ENCODE measurements at regions not wholly inside any gene's neighbourhood (a gene's known extent, or its start where the extent isn't known, plus 50 kb on each side); places are given as distances from the start of the nearest gene placed in this dataset.
"Not testable (repeated sequence)": the region's sequence is repeated elsewhere in the genome, so short reads cannot be mapped to it uniquely, and the experiment has no call there.

DNA sequence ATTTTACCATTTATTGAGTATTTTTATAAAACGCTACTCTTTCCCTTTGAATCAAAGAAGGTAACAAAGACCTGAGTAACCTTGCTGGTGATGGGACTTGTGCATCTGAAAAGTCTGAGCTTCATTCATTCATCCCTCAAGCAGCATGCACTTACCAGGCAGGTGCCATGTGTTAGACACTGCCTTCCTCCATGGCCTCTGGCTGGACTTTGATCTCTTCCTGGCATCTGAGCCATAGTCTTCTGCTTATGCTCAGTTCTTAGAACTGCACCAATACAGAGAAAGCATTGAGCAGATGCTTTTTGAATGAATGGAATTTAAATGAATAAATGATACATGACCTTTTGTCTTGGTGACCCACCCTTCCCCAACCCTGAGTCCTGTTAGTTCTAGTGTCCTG lies 251.4 kb upstream of the COPS8 start:
- no peak for DNase-seq

DNA sequence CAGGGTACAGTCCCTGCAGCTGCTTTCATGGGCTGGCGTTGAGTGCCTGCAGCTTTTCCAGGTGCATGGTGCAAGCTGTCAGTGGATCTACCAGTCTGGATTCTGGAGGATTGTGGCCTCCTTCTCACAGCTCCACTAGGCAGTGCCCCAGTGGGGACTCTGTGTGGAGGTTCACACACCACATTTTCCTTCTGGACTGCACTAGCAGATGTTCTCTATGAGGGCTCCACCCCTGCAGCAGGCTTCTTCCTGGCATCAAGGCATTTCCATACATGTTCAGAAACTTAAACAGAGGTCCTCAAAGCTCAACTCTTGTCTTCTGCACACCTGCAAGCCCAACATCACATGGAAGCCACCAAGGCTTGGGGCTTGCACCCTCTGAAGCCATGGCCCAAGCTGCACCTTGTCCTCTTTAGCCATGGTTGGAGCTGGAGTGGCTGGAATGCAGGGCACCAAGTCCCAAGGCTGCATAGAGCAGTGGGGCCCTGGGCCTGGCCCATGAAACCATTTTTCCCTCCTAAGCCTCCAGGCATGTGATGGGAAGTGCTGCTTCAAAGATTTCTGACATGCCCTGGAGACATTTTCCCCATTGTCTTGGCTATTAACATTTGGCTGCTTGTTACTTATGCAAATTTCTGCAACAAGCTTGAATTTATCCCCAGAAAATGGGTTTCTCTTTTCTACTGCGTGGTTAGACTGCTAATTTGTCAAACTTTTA lies 250.2 kb upstream of the COPS8 start:
- DNase-seq, result no peak

DNA sequence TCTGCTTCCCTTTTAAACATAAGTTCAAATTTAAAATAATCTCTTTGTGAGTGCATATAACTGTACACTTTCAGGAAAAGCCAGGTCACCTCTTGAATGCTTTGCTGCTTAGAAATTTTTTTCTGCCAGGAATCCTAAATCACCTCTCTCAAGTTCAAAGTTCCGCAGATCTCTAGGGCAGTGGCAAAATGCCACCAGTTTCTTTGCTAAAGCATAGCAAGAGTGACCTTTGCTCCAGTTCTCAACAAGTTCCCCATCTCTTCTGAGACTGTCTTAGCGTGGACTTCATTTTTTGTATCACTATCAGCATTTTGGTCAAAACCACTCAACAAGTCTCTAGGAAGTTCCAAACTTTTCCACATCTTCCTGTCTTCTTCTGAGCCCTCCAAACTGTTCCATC lies 249.7 kb upstream of the COPS8 start:
- not testable (repeated sequence) for DNase-seq

DNA sequence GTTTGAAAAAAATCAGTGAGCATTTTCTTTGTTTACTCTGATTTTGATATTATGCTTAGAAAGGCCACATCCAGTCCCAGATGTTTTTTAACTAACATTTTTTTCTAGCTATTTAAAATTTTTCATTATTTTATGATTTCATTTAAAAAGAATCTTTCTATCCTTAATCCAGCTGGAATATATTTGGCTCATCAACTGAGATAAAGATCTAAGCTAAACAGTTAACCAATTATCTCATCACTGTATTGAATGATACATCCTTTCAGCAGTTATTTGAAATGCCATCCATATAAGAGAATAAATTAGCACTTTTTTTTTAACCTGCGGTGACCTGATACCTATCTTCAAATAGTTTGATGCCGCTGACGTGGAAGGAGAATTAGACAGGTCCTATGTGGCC lies 245.5 kb upstream of the COPS8 start:
- no peak for DNase-seq

DNA sequence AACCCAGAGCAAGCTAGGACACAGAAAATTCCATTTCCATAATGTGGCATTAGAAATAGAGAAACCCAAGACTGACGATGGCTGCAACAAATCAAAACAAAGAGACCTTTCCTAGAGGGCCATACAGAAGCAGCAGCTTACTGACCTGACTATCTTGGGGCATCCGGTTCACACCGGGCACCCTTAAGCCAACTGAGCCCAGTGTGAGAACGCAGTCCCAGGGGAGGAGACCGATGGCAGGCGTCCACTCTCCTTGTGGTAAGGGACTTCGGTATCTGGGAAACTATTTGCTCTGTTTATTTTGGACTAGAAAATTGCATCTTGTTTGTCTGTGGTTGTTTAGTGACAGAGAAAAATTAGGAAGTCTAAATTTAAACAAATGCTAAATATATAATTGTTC lies 244.8 kb upstream of the COPS8 start:
- no peak for DNase-seq

DNA sequence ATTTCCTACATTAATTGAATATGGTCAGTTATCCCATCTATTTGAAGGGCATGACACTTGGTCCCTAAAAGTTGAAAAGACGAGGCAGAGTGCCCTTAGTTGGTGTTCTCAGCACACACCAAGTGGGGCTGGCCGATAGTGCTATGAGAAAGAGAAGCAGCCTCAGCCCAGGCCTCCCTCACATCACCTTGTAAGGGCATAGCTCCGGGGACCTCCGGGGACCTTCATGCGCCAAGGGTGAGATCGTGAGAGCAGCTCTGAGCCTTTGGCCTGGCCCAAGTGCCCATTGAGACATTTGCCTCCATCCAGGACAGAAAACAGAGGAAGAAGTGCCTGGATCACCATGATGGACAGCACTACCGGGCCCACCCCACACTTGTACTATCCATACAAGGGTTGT lies 244.3 kb upstream of the COPS8 start:
- DNase-seq, result no peak

DNA sequence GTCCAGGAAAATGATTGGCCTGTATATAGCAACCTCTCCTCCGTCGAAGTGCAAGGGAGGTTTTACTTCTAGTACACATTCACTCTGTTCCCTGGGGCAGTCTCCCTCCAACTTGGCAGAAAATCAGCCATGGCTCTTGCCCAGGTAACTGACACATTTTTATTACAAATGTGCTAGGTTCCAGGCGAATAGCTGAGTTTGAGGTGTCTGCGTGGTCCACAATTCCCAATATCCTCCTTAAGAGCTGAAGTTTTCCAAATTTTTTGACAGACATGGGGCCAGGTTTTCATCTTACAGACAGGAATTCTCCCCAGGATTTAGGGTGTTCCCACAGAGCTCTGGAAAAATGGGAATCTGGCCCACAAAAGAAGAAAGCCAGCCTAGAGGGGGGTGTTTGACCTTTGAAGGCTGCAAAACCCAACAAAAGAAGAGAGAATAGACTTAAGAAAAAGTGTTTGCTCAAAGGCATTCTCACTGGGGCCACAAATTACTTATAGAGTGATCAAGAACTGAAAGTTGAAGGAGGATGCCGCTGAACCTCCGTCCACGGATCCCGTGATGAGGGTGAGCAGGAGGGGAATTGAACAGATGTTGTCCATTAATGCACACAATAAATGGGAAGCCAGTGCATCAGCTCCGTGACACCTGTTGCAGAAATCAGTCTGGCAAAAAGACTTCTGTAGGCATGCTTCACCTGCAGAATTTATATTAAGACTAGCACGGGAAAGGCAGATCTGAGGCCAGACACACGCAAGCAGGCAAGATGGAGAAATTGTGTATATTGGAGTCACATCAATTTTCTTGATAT lies 242.3 kb upstream of the COPS8 start:
- DNase-seq, result no peak

DNA sequence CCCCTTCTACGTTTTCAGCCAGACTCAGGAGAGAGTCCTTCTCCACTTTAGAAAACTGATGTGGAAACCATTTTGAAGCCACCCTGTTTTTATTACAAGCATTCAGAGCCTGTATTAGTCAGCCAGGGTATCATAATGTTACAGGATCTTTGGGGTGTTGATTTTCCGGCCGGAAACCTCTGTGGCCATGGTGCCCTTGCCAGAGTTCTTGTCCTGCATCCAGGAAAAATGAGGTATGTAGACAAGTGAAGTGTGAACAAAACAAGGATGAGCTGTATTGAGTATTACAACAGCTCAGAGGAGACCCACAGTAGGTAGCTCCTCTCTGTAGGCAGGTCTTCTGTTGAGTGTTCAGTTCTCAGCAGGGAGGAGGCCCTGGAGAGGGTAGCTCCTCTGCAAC lies 241.0 kb upstream of the COPS8 start:
- no peak for DNase-seq

DNA sequence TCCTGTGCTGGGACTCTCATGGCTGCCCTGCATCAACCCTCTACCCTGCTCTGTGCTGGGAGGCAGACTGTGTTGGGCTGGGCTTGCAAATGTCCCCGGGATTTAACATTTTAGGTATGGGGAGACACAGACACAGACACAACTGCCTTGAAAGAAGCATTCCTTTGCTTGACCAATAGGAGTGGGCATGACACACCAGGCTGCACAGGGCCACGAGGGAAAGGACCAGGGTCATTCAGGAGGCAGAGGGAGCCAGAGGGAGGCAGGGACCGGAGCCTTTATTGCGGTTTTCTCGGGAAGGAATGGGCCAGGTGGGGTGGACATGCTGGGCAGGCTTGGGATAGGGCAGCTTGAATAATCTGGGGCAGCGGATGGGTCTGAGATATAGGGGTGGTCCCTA lies 238.7 kb upstream of the COPS8 start:
- no peak for DNase-seq

DNA sequence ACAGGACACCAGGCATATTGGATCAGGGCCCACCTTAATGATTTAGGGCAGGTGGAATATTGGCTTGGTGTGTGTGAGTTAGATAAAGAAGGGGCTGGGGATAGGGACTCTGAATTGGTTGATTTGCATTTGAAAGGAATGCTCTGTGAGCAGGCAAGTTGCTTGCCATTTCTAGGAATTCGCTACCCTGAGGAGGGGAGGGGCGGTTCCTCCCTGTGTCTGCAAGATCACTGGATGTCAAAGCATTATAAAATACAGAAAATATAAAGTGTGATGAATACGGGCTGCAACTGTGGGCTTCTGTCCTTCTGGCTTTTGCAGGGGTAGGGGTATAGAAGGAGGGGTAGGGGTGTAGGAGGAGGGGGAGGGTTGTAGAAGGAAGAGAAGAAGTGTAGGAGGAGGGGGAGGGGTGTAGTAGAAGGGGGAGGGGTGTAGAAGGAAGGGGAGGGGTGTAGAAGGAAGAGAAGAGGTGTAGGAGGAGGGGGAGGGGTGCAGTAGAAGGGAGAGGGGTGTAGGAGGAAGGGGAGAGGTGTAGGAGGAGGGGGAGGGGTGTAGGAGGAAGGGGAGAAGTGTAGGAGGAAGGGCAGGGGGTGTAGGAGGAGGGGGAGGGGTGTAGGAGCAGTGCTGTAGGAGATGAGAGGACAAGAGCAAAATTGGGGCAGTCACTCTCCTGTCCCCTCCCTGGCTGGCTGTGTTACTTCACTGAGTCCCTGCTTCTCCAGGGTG lies 238.0 kb upstream of the COPS8 start:
- no peak for DNase-seq

DNA sequence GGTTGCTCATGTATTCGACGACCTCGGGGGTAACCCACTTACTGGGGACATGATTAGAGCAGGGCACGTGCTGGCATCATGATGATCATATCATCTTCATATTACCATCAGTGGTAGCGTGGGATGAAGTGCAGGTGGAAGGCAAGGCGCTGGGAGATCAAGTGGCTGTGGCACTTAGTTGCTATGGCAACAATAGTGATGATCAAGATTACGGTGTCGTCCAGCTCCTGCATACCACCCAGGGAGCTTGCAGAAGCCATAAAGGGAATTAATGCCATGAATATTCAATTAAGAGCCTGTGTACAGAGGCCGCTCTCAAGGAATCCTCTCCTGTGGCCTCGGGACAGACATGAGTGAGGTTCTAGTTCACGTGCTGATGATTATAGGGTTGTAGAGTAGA lies 237.2 kb upstream of the COPS8 start:
- no peak for DNase-seq

DNA sequence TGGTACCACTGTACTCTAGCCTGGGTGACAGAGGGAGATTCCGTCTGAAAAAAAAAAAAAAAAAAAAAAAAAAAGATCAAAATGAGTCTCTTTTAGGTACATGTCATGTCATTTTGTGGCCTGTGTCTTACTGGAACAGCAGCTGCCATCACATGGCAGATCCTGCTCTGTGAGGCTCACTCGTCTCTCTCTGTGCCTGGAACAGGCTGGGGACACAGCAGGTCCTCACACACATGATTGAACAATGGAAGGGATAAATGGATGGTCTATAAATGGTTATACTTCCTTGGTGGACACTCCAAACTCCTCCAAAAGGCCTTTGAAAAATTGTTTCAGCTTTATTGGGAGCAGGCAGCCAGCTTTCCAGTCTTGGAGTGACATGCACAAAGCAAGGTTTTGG lies 236.2 kb upstream of the COPS8 start:
- no peak for DNase-seq

DNA sequence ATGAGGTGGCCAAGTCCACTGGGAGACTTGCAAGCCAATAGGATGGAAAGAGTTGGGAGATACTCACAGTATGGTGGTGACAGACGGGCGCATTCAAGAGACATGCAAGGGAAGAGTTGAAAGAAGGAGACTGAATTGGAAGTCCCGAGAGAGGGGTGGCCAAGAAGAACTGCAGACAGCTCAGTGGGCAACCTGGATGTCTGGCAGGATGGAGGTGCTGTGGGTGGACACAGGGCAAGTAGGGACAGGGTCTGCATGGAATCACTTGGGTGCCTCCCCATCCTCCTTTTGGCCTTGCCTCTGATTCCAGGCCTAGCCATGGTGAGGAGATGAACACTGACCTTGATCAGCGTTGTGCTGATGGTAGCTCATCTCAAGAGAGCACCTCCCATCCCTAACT lies 235.7 kb upstream of the COPS8 start:
- no peak for DNase-seq

DNA sequence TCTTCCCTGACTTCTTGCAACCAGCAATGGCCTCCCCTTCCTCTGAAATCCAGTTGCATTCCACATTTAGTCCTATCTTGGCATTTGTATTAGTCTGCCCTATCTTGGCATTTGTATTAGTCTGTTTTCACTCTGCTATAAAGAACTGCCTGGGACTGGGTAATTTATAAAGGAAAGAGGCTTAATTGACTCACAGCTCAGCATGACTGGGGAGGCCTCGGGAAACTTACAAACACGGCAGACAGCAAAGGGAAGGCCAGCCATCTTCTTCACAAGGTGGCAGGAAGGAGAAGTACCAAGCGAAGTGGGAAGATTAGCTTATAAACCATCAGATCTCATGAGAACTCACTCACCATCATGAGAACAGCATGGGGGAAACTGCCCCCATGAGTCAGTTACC lies 234.5 kb upstream of the COPS8 start:
- no peak for DNase-seq

DNA sequence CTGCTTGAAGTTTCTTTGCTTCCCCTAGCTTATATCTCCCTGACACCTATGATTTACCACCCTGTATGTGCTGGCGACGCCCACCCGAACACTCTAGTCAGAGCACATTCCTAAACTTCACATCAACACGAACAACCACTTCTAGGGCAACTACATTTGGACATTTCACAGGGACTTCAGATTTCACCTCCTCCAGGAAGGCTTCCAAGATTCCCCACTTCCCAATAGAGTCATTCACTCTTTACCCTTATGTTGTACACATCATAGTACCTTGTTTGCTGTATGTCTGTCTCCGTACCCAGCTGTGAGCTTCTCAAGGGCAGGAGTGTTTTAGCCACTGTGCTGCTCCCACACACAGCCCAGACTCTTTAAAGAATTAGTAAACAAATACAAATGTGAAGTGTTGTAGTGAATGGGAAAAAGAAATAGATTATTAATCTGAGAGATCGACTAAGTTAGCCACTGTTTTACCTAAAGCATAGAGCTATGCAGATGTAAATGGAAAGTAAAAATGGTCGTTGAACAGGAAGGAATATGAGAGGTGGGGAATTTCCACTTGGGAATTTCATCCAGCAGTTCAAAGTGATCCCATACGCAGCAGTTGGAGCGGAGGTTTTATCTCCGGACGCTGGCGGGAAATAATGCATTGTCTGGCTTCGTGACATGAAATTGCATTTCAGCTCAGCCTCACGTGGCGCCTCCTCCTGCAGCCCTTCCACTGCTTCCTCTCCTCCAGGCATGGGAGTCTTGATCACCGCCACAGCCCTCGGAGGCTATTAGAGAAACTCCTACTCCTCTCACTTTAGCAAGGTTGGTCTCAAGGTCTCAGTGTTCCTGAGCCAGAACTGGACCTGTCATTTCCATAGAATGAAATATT lies 233.4 kb upstream of the COPS8 start:
- DNase-seq, result no peak

DNA sequence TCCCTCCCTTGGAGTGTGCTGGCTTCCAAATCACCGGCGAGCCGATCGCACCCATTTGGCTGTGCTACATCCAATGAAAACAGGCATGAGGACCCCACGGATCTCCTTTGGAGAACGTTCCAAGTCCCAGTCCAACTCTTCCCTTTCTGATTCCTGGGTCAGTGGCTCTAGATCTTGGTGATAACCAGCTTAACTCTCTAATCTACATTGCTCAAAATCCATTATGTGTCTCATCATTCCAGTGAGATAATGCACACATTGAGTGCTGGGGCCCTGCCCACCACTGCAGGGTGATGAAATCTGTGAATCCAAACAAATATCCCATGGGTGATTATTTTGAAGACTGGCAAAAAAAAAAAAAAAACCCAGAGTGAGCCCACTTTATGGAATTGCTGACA lies 232.7 kb upstream of the COPS8 start:
- DNase-seq, result no peak

DNA sequence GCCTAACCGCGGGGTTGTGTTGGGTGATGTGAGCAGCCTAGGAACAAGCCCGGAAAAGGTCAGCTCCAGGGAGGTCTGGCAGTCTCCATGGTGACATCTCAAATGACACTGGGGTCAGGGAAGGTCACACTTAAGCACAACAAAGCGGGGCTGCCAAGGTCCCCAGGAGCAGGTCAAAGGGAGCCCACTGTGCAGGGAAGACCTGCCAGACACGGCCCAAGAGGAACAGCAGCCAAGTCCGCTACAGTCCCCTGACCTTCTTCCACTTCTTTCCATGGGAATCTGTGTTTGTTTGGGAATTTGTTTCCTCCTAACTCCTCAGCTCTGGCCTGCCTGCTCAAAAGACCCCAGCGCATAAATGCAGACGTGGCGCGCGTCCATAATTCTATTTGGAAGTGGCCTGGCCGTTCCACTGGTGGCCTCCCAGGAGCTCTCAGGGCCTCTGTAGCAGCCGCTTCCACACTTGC lies 232.1 kb upstream of the COPS8 start:
- DNase-seq, result no peak

DNA sequence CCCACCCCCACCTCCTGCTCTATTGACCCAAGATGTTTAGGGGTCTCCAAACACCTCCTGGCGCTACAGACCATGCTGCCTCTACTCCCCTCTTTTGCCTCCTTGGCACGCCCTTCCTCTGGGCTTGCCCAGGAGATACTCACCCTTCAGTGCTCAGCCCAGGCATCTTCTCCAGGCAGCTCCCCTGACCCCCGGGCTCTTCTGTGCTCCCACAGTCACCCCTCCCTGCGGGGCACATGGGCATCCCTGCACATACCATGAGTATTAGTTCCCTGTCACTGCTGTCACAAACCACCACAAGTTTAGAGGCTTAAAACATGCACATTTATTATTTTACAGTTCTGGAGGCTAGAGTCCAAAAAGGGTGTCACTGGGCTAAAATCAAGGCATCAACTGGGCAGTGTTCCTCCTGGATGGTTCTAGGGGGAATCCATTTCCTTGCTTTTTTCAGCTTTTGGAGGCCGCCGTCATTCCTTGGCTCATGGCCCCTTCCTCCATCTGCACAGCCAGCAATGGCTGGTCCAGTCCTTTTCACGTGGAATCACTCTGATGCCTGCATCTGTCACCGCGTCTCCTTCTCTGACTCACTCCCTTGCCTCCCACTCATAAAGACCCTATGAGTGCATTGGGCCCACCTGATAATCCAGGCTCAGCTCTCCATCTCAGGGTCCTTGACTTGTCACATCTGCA lies 230.4 kb upstream of the COPS8 start:
- DNase-seq, result no peak

DNA sequence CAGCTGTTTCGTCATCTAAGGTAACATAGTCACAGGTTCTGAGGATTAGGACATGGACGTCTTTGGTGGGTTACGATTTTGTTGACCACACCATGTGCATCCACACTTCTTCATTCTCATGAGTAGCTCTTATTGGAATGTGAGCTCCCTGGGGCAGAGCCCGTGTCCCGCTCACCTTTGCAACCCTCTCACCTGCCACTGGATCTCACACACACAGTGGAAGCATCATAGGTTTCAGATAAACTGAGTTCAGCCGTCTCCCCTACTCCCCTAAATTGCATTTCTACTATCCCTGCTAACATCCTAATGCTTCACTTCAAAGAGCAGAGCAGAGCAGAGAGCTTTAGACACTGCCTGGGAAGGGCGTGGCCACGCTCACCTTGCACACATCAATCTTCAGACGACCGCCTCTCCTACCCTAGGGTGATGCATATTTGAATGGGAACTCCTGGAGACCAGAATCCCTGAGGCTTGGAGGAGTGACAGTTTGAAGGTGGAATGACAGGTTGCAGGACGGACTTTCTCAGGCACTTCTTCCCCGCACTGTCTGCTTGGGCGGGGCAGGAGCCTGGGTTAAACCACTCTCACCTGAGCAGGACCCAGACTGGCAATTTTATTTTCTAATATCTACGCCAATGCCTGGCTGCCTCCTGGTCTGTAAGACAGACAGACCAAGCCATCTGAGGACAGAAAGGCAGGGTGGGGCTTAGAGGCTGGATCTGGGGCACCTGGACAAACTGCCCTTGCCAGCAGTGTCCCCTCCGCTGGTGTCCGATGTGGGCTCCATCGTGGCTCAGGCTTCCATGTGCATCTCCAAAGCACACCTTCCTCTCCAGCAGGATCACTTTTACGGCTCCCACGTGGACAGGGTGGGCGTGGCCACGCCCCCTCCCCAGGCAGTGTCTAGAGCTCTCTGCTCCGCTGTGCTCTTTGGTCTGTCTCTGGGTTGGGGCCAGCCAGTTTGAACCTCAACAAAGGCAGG lies 229.5 kb upstream of the COPS8 start:
- DNase-seq, result no peak

DNA sequence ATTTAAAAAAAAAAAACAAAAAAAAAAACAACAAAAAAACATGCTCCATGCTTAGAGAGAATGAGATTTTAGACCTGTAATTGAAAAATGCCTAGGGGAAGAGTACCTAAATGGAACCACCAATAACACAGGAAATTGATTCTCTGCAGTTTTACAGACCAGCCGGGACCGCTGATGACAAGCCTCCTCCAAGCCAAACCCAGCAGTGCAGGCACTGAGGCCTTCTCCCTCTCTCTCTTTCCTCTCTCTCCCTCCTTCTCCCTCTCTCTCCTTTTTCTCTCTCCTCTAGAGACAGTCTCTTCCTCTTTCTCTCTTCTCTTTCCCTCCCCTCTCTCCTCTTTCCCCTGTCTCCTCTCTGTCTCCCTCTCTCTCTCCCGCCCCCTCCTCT lies 228.8 kb upstream of the COPS8 start:
- no peak for DNase-seq

DNA sequence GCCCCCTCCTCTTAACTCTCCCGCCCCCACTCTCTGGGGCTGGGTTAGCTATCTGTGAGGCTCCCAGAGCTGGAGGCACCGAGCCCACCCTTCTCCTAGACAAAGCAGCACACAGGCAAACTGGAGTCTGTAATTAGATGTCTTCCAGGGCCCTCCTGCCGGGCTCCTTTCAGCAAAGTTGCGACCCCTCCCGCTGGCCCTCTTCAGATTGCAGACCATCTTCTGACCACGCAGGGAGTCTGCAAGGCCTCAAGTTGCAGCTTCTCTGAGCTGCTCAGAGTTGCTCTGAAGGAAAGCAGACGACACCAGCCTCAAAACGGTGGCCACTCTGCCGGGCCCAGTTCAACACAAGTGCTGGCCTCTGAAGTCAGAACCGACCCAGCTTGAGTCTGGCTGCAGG lies 228.4 kb upstream of the COPS8 start:
- no peak for DNase-seq

Measured in effector CD4-positive, alpha-beta T cell (primary cell).